ENCODE measurements at regions not wholly inside any gene's neighbourhood (a gene's known extent, or its start where the extent isn't known, plus 50 kb on each side); places are given as distances from the start of the nearest gene placed in this dataset.

DNA sequence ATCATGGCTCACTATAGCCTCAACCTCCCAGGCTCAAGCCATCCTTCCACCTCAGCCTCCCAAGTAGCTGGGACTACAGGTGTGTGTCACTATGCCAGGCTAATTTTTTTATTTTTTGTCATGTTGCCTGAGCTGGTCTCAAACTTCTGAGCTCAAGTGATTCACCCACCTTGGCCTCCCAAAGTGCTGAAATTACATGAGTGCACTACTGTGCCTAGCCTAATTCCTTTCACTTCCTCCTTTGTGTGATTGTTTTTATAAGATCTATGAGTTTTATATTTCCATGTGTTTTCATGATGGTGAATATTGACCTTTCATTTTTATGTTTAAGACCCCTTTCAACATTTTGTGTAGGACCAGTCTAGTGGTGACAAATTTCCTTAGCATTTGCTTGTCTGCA lies 55.2 kb upstream of the IL12B start:
- no peak overlapping the region for H3K4me3 ChIP-seq (ENCODE audit: low read depth, low read length)
- TF ChIP-seq, protein P1, sequence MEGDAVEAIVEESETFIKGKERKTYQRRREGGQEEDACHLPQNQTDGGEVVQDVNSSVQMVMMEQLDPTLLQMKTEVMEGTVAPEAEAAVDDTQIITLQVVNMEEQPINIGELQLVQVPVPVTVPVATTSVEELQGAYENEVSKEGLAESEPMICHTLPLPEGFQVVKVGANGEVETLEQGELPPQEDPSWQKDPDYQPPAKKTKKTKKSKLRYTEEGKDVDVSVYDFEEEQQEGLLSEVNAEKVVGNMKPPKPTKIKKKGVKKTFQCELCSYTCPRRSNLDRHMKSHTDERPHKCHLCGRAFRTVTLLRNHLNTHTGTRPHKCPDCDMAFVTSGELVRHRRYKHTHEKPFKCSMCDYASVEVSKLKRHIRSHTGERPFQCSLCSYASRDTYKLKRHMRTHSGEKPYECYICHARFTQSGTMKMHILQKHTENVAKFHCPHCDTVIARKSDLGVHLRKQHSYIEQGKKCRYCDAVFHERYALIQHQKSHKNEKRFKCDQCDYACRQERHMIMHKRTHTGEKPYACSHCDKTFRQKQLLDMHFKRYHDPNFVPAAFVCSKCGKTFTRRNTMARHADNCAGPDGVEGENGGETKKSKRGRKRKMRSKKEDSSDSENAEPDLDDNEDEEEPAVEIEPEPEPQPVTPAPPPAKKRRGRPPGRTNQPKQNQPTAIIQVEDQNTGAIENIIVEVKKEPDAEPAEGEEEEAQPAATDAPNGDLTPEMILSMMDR (IDR thresholded peaks at IDR 0.05; ENCODE audit: borderline replicate concordance, insufficient read depth, low read depth, low read length) = no peak

DNA sequence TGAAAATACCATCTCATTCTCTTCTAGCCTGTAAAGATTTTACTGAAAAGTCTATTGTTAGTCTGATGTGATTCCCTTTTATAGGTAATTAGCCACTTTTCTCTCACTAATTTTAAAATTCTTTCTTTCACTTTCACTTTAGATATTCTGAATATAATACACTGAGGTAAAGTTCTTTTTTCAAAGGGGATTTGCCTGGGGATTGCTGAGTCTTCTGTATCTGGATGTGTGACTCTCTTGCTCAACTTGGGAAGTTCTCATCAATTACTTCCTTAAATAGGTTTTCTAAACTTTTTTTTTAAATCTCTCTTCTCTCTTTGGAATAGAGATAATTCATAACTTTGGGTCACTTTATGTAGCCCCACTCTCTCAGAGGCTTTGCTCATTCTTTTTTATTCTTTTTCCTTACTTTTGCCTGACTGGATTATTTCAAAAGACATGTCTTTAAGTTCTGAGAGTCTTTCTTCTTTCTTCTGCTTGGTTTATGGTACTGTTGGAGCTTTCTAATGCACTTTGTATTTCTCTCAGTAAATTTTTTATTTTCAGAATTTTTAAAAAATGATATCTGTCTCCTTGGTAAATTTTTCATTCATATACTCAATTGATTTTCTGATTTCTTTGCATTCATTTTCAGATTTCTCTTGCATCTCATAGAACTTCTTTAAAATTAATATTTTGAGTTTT lies 55.9 kb upstream of the IL12B start:
- TF ChIP-seq, protein P1 (IDR thresholded peaks at IDR 0.05; ENCODE audit: borderline replicate concordance, insufficient read depth, low read depth, low read length) = no peak
- H3K4me3 ChIP-seq (ENCODE audit: low read depth, low read length) = no peak overlapping the region

DNA sequence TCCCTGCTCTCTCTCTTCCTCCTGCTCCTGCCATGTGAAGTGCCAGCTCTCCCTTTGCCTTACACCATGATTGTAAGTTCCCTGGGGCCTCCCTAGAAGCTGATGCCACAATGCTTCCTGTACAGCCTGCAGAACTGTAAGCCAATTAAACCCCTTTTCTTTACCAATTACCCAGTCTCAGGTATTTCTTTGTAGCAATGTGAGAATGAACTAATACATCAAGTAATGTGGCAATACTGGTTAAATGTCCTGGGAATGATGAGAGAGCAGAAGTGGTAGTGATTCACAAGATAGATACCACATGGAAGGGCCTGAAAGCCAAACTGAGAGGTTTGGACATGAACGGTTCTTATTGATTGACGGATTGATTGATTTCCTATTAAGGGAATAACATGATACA lies 62.6 kb upstream of the IL12B start:
- H3K4me3 ChIP-seq (ENCODE audit: low read depth, low read length) = no peak overlapping the region
- TF ChIP-seq, protein P1 (IDR thresholded peaks at IDR 0.05; ENCODE audit: borderline replicate concordance, insufficient read depth, low read depth, low read length) = no peak

DNA sequence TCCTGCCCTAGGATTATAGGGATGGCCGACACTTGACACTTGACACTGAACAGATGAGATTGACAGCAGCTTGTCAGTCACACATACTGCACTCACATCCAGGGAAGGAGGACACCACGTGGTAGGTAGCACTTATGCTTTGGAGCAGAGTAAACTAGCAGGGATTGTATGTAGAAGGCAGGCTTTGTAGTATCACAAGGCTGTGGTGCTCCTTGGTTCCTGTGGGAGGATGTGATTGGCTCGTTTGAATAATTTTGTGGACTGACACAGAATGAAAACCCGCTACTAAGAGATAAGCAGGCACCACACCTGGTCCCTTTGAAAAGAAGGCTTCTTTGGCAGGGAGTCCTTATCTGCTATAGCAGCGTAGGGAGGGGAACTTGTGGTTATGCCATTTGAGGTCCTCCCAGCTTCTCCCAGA lies 63.6 kb upstream of the IL12B start:
- H3K4me3 ChIP-seq (ENCODE audit: low read depth, low read length) = no peak overlapping the region
- TF ChIP-seq, protein P1 (IDR thresholded peaks at IDR 0.05; ENCODE audit: borderline replicate concordance, insufficient read depth, low read depth, low read length) = no peak

DNA sequence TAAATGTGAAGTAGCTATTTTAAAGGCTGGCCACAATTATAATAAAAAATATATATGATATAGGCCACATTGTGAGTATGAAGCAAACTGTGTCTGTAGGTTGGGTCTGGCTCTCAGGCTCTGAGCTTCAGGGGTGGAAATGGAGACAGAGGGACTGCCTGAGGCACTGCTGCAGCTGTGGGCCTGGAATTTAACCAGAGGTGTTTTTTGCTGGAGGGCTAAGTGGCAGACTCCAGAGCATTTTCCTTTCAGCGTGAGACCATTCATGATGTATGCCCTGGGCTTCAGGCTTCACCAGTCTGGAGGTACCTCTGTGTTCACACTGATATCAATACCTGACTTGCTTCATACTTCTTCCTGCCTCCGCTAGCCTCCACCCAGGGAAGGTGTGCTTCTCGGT lies 64.9 kb upstream of the IL12B start:
- no peak overlapping the region for H3K4me3 ChIP-seq (ENCODE audit: low read depth, low read length)
- TF ChIP-seq, protein P1 (IDR thresholded peaks at IDR 0.05; ENCODE audit: borderline replicate concordance, insufficient read depth, low read depth, low read length) = no peak

DNA sequence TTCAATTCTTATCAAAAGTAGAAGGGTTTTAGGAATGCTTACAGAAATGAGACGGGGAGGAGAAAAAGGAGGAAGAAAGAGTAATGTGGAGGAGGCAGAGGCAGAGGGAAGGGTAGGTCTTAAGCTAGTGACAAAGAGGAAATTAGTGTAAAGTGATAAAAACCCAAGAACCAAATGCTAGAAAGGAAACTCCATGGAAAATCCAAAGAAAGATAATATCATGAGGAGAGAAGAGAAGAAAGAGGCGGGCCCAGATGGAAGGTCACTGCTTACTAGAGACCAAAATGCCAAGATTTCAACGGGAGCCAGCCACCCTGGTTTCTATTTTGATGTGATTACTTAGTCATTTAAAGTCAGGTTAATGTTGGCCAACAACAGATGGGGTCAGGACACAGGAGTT lies 68.6 kb upstream of the IL12B start:
- H3K4me3 ChIP-seq (ENCODE audit: low read depth, low read length) = no peak overlapping the region
- TF ChIP-seq, protein P1 (IDR thresholded peaks at IDR 0.05; ENCODE audit: borderline replicate concordance, insufficient read depth, low read depth, low read length) = no peak

DNA sequence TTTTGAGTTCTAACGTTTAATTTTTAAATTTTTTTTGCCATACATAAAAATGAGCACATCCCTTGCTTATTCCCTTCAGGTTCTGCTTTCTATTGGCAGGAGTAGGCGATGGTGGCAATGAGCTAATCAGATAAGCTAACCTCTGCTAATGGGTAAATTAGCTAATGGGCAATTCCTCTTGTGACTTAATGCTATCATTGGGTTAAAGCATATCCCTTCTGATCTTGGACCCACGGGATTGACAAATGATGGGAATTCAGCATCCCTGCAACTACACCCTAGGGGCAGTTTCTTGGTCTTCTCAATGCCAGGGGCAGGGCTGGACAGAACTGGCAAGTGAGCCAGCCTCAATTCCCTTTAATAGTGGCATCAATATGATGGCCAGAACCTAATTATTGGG lies 70.2 kb upstream of the IL12B start:
- TF ChIP-seq, protein P1 (IDR thresholded peaks at IDR 0.05; ENCODE audit: borderline replicate concordance, insufficient read depth, low read depth, low read length) = no peak

More for the DNA sequence above, 70.2 kb upstream of the IL12B start:
- H3K4me3 ChIP-seq (ENCODE audit: low read depth, low read length) = no peak overlapping the region
